Lower lobe of right lung (tissue), 2 donors: ENCODE measurements at regions not wholly inside any gene's neighbourhood (a gene's known extent, or its start where the extent isn't known, plus 50 kb on each side); places are given as distances from the start of the nearest gene placed in this dataset.

Source experiments
- ATAC-seq, 2 donors: fragments of 200-7000 bp; cut with Tn5 transposase; one replicate each; pipeline ENCODE4 v1.9.1; 2020 to 2022; ENCODE audit warnings: mild to moderate bottlenecking in 2 of 2, moderate library complexity in 2 of 2
- DNase-seq: peaks from one replicate; pipeline ENCODE4 v3.0.0-alpha.2; 2020
- H3K27ac ChIP-seq: fragments of 200-600 bp; one replicate; pipeline ENCODE4 v1.8.0; 2022
- H3K27me3 ChIP-seq: fragments of 200-600 bp; one replicate; pipeline ENCODE4 v1.8.0; 2022; ENCODE audit warnings: low read depth
- H3K36me3 ChIP-seq: fragments of 200-600 bp; one replicate; pipeline ENCODE4 v1.8.0; 2022; ENCODE audit warnings: mild to moderate bottlenecking
- H3K4me1 ChIP-seq: fragments of 200-600 bp; one replicate; pipeline ENCODE4 v1.8.0; 2022
- H3K4me3 ChIP-seq: fragments of 200-600 bp; one replicate; pipeline ENCODE4 v1.8.0; 2022; ENCODE audit warnings: mild to moderate bottlenecking
- H3K9me3 ChIP-seq: fragments of 200-600 bp; one replicate; pipeline ENCODE4 v1.8.0; 2022
- intact Hi-C: fragments of 100-400 bp; cut with DNase I; formaldehyde crosslinking; loops from one replicate; pipeline ENCODE4 v1.11.0; 2022
- TF ChIP-seq, protein P1 (sequence below): fragments of 200-600 bp; IDR thresholded peaks from one replicate; pipeline ENCODE4 v1.8.0; 2022; ENCODE audit warnings: antibody characterized with exemption, mild to moderate bottlenecking
- donor health status: DM: no; HTN: yes; CAD: no; lungs with severe emphysema.

GRCh38 chr1:243939167-243939848 lies 89.3 kb upstream of the AKT3 start:
- TF ChIP-seq, protein P1, sequence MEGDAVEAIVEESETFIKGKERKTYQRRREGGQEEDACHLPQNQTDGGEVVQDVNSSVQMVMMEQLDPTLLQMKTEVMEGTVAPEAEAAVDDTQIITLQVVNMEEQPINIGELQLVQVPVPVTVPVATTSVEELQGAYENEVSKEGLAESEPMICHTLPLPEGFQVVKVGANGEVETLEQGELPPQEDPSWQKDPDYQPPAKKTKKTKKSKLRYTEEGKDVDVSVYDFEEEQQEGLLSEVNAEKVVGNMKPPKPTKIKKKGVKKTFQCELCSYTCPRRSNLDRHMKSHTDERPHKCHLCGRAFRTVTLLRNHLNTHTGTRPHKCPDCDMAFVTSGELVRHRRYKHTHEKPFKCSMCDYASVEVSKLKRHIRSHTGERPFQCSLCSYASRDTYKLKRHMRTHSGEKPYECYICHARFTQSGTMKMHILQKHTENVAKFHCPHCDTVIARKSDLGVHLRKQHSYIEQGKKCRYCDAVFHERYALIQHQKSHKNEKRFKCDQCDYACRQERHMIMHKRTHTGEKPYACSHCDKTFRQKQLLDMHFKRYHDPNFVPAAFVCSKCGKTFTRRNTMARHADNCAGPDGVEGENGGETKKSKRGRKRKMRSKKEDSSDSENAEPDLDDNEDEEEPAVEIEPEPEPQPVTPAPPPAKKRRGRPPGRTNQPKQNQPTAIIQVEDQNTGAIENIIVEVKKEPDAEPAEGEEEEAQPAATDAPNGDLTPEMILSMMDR, result no peak
- H3K9me3 ChIP-seq, result peaks cover 7% of the 10 kb centered on the region
- no peak overlapping the region for H3K4me3 ChIP-seq
- no peaks in the 10 kb centered on the region for H3K36me3 ChIP-seq
- H3K4me1 ChIP-seq, result no peaks in the 10 kb centered on the region
- intact Hi-C loops, result no loop called here
- peaks cover 5% of the 10 kb centered on the region for H3K27me3 ChIP-seq
- no peak overlapping the region for H3K27ac ChIP-seq
- DNase-seq (no peak), ATAC-seq (no peak)

DNA sequence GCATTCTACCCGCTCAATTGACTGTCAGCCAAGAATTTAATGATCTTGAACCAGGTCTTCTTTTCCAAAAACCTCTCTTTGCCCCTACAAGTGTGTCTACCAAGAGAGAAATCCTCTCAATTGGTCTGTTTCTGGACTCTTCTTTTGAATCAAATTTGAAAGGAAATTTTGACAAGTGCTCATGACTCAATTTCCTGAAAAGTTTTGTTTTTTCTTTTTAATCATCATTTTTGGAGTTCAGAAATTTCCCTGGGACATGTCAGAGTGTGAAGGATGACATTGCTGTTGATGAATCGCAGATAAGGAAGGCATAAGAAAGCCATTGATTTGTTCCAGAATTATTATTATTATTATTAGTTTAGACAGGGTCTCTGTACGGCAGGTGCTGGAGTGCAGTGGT lies 88.2 kb upstream of the AKT3 start:
- Histone ChIP-seq H3K4me1 (no peaks in the 10 kb centered on the region), H3K9me3 (peaks cover 8% of the 10 kb centered on the region), H3K36me3 (no peaks in the 10 kb centered on the region), H3K27ac (no peak overlapping the region), H3K4me3 (no peak overlapping the region), H3K27me3 (peaks cover 3% of the 10 kb centered on the region)
- no peak for ATAC-seq
- TF ChIP-seq, protein P1, result no peak
- intact Hi-C loops, result no loop called here
- no peak for DNase-seq

DNA sequence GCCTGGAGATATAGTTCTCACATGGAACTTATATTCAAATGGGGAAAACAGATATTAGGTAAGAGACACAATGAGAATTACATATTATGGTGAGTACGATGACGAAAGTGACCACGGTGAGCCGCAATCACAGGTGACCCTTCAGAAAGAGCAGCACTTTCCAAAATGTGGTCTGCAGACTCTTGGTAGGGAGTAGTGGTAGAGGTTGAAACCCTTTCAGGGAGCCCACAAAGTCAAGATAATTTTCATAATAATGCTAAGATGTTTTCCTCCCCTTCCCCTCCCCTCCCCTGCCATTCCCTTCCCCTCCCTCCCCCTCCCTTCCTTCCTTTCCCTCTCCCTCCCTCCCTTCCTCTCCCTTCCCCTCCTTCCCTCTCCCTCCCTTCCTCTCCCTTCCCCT lies 83.5 kb upstream of the AKT3 start:
- no peaks in the 10 kb centered on the region for H3K4me1 ChIP-seq
- no peak for ATAC-seq
- TF ChIP-seq, protein P1, result no peak
- intact Hi-C loops, result no loop called here
- no peak for DNase-seq
- no peaks in the 10 kb centered on the region for H3K36me3 ChIP-seq
- no peak overlapping the region for H3K27ac ChIP-seq
- peaks cover 8% of the 10 kb centered on the region for H3K9me3 ChIP-seq
- H3K27me3 ChIP-seq, result peaks cover 23% of the 10 kb centered on the region
- no peak overlapping the region for H3K4me3 ChIP-seq

DNA sequence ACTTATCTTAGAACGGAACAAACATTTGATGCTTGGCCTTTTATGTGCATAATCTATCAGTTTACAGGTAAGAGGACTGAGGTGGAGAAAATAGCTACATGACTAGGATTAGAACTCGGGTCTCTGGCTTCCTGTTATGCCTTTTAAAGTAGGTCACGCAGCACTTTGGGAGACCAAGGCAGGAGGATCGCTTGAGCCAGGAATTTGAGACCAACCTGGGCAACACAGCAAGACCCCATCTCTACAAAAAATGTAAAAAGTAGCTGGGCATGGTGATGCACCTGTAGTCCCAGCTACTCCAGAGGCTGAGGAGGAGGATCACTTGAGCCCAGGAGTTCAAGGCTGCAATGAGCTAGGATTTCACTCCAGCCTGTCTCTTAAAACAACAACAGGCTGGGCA lies 81.9 kb upstream of the AKT3 start:
- peaks cover 8% of the 10 kb centered on the region for H3K9me3 ChIP-seq
- no peak overlapping the region for H3K27ac ChIP-seq
- H3K4me3 ChIP-seq, result no peak overlapping the region
- TF ChIP-seq, protein P1, result no peak
- intact Hi-C loops, result no loop called here
- no peaks in the 10 kb centered on the region for H3K36me3 ChIP-seq
- ATAC-seq, result no peak
- DNase-seq, result no peak
- no peaks in the 10 kb centered on the region for H3K4me1 ChIP-seq
- peaks cover 23% of the 10 kb centered on the region for H3K27me3 ChIP-seq

DNA sequence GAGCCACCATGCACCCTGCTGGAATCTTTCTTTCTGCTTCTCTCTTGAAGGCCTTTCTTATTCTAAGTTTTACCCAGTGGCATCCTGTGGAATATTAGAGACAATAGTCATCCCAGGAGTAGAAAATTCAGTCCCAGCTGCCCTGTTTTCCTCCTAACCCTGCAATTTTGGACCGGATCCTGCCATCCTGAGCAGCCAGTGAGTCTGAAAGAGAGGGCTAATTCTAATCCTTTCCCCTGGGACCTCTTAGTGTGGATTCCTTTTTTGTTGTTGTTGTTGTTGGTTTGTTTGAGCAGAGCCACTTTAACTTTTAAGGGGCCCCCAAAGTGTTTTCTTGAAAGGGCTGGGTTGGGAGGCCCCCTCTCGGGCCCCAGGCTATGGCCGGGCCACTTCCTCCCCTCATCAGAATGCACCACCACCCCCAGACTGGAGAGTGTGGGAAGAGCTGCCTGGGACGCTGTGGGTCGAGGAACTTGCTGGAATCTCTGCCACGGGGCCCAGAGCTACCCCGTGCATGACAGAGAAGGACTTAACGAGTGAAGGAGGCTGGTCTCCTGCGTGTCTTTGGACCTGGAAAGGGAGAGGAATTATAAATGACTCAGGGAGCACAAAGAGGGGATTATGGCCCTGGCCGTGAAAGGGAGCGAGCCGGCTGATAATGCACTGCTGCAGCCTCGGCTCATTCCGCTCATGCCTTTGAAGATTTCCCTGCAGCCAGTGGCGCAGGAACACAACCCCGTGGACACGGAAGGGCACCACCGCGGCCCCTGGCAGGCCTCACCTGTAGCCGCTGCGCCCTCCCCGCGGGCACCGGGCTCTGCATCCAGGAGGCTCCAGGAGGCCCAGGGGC lies 81.0 kb upstream of the AKT3 start:
- TF ChIP-seq, protein P1, result no peak
- Histone ChIP-seq H3K4me3 (no peak overlapping the region), H3K36me3 (no peaks in the 10 kb centered on the region), H3K9me3 (peaks cover 8% of the 10 kb centered on the region), H3K27ac (no peak overlapping the region), H3K4me1 (no peaks in the 10 kb centered on the region), H3K27me3 (peaks cover 23% of the 10 kb centered on the region)
- DNase-seq (no peak), ATAC-seq (no peak)
- intact Hi-C loops, result no loop called here
